ENCODE measurements at regions not wholly inside any gene's neighbourhood (a gene's known extent, or its start where the extent isn't known, plus 50 kb on each side); places are given as distances from the start of the nearest gene placed in this dataset.

DNA sequence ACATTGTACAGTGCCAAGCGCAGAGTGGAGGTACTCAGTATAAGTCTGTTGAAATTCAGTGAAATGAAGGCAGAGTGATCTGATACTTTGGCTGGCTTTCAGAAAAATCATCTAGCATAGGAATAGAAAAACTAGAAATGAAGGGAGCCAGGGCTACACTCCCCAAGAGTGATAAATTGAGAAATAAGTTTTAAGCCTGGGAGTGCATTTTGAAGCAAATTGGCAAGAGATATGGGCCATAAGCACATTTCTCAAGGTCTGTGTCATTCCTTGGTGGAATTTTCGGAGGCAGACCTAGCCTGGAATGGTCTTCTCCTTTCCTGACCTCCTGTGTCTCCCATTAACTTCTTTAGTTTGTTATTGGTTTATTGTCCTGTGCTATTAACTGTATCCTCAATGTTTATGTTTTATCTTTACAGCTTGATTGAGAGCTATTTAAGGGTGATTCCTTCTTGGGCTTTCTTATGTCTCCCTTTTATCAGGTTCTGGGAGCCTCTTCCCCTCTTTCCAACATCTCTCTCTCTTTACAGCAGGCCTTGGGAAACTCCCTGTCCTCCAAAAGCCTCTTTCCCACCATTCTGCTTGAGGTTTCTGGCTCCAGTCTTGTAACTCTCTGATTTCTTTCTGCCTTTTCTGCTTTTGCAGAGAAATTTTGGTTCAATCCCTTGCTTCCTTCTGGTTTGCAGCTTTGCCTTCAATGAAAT lies 649.5 kb downstream of the SLC4A3 start:
- no peaks in the 10 kb centered on the region for H3K9me3 Mint-ChIP-seq
- intact Hi-C loops (cut with micrococcal nuclease): no loop called here
- H3K4me1 Mint-ChIP-seq (ENCODE audit: low read depth): no peaks in the 10 kb centered on the region
- no peak overlapping the region for H3K4me3 Mint-ChIP-seq
- no peak overlapping the region for H3K27ac Mint-ChIP-seq
- no peaks in the 10 kb centered on the region for H3K36me3 Mint-ChIP-seq (ENCODE audit: low read depth)
- H3K27me3 Mint-ChIP-seq: no peaks in the 10 kb centered on the region

DNA sequence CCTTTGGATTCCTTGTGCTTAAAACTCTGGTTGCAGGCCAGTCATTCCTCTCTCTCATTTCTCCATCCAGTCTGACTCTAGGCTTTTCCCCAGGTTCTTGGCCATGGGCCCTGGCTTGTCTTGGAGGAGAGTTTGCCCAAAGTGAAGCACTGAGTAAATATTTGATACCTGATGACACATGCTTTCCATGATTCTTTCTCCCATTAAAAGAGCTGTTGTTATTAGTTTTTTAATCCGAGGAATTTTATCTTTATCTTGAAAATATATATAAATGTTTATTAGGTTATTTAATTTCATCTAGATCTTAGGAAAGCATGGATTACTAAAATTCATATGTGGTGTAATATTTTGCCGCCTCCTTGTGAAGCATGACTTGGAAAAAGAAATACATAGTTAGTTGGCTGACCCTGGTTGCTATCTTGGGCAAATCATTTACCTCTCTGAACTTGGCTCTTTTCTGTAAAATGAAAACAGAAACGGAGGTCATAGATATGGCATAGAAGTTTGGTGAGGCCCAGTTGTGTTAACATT lies 650.1 kb downstream of the SLC4A3 start:
- Mint-ChIP-seq H3K9me3 (no peaks in the 10 kb centered on the region), H3K27me3 (no peaks in the 10 kb centered on the region), H3K27ac (no peak overlapping the region), H3K4me3 (no peak overlapping the region), H3K36me3 (ENCODE audit: low read depth) (no peaks in the 10 kb centered on the region), H3K4me1 (ENCODE audit: low read depth) (no peaks in the 10 kb centered on the region)
- intact Hi-C loops (cut with micrococcal nuclease): no loop called here

DNA sequence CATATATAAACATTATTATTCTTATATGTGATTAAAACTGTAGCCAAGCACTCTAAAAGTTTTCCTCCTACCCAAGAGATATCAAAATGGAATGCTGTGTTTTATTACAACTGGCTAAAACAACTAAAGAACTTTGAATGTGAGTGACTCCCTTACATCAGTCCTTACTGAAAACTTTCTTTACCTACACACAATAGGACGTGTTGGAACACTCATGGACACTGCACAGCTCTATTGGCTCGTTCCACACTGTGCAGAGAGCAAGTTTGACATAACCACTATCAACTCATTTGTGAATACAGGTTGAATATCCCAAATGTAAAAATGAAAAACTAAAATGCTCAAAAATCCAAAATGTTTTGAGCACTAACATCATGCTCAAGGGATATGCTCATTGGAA lies 650.6 kb downstream of the SLC4A3 start:
- Mint-ChIP-seq H3K4me1 (ENCODE audit: low read depth) (no peaks in the 10 kb centered on the region), H3K4me3 (no peak overlapping the region), H3K27me3 (no peaks in the 10 kb centered on the region), H3K36me3 (ENCODE audit: low read depth) (no peaks in the 10 kb centered on the region), H3K9me3 (no peaks in the 10 kb centered on the region), H3K27ac (no peak overlapping the region)
- intact Hi-C loops (cut with micrococcal nuclease): no loop called here

DNA sequence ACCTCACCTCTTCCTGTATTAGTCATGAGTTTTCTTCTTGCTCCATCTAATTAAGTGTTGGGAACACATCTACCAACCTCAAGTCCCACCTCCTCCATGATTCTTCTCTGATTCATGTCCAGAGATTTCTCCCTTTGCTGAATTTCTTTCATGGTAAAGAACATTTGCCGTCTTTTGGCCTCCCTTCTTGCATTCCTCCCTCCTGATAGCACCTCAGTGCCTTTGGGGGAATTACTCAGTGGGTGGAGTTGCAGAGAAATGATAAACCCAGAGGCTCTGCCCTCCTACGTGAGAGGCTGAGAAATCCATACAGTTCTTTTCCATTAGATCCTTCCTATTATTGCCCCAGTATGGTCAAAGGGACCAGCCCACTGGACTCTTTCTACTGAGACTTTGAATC lies 651.9 kb downstream of the SLC4A3 start:
- no peaks in the 10 kb centered on the region for H3K36me3 Mint-ChIP-seq (ENCODE audit: low read depth)
- H3K4me1 Mint-ChIP-seq (ENCODE audit: low read depth): no peaks in the 10 kb centered on the region
- H3K27ac Mint-ChIP-seq: no peak overlapping the region
- no peaks in the 10 kb centered on the region for H3K27me3 Mint-ChIP-seq
- intact Hi-C loops (cut with micrococcal nuclease): no loop called here
- no peaks in the 10 kb centered on the region for H3K9me3 Mint-ChIP-seq
- no peak overlapping the region for H3K4me3 Mint-ChIP-seq

DNA sequence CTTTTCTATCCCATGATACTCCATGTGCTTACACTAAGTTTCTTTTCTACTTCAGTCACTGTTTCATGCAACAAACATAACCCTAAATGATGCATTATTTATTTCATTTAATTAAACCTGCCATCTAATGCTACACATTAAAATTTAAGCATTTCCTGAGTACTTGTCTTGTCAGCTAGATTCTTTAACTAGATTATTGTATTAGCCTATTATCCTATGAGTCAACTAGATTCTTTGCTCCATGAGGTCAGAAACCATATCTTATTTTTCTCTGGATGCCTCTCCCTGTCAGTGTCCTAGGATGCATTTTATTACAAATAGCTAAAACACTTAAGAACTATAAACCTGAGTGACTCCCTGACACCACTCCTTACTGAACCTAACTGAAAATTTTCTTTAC lies 652.4 kb downstream of the SLC4A3 start:
- Mint-ChIP-seq H3K9me3 (no peaks in the 10 kb centered on the region), H3K4me1 (ENCODE audit: low read depth) (no peaks in the 10 kb centered on the region), H3K27ac (no peak overlapping the region), H3K27me3 (no peaks in the 10 kb centered on the region), H3K36me3 (ENCODE audit: low read depth) (no peaks in the 10 kb centered on the region), H3K4me3 (no peak overlapping the region)
- intact Hi-C loops (cut with micrococcal nuclease): no loop called here

DNA sequence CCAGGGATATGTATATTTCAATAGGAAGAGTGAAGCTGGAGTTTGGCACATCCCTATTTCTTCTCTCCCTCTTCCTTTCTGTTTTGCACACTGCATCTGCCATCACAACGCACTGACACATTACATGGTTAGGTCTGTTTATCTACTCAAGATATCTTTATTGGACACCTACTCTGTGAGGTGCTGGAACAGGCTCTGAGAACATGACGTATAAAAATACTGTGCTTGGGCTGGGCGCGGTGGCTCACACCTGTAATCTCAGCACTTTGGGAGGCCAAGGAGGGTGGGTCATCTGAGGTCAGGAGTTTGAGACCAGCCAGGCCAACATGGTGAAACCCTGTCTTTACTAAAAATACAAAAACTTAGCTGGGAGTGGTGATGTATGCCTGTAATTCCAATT lies 653.3 kb downstream of the SLC4A3 start:
- H3K27me3 Mint-ChIP-seq: no peaks in the 10 kb centered on the region
- no peaks in the 10 kb centered on the region for H3K9me3 Mint-ChIP-seq
- H3K27ac Mint-ChIP-seq: no peak overlapping the region
- intact Hi-C loops (cut with micrococcal nuclease): no loop called here
- no peaks in the 10 kb centered on the region for H3K36me3 Mint-ChIP-seq (ENCODE audit: low read depth)
- H3K4me3 Mint-ChIP-seq: no peak overlapping the region
- H3K4me1 Mint-ChIP-seq (ENCODE audit: low read depth): no peaks in the 10 kb centered on the region

DNA sequence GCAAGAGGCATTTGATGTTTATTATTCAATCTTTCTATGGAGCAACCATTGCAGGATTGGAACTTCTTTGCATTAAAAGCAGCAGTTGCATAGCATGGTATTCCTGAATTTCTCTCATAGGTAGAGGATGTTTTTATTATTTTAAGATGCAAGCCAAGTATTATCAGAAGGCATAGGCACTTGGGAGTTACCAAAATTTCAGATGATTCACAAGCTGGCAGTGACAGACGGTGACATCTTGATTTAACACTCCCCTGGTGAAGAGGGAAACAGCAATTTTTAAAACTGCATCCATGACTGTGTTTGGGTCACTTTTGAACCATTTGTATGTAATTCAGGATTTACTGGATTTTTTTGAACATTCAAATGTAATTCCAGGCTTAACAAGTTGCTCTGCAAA lies 654.3 kb downstream of the SLC4A3 start:
- Mint-ChIP-seq H3K9me3 (no peaks in the 10 kb centered on the region), H3K4me3 (no peak overlapping the region), H3K36me3 (ENCODE audit: low read depth) (no peaks in the 10 kb centered on the region), H3K4me1 (ENCODE audit: low read depth) (no peaks in the 10 kb centered on the region), H3K27ac (no peak overlapping the region), H3K27me3 (no peaks in the 10 kb centered on the region)
- intact Hi-C loops (cut with micrococcal nuclease): no loop called here

DNA sequence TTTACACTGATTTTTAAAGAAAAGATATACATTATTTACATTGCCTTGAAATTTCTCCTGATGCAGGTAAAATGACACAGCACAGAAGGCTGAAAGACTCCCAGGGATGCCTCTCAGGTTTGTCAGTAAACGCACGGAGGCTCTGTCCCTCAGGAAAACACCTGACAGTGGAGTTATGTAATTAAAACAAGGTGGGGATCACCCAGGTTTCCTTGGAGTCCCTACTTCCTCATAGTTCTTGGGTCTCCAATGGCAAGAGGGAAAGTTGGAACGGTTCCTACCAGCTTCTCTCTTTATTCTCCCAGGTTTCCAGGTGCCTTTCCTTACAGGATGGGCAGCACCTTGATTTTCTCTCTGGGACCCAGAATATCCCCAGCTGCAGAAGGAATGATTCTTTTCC lies 654.8 kb downstream of the SLC4A3 start:
- Mint-ChIP-seq H3K27ac (no peak overlapping the region), H3K36me3 (ENCODE audit: low read depth) (no peaks in the 10 kb centered on the region), H3K4me1 (ENCODE audit: low read depth) (no peaks in the 10 kb centered on the region), H3K27me3 (no peaks in the 10 kb centered on the region), H3K9me3 (no peaks in the 10 kb centered on the region), H3K4me3 (no peak overlapping the region)
- intact Hi-C loops (cut with micrococcal nuclease): no loop called here

DNA sequence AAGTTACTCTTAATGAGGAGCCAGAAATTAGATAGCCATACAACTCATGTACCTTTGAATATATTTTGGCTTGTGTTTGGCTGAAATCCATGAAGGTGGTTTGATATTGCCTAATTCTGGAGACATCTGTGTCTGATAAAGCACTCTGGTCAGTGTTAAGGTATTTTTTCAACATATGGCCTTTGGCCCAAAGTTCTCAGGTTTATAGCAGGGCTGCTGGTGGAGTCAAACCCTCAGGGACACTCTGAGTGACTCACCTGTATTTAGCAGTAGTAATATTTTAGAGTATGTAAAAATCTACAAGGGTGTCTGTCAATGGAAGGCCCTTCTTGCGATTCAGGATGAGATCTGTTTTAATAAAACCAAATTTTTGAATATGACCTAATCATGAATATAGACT lies 666.5 kb downstream of the SLC4A3 start:
- no peak overlapping the region for H3K4me3 Mint-ChIP-seq
- H3K9me3 Mint-ChIP-seq: peaks cover 8% of the 10 kb centered on the region
- intact Hi-C loops (cut with micrococcal nuclease): no loop called here
- H3K27ac Mint-ChIP-seq: no peak overlapping the region
- H3K27me3 Mint-ChIP-seq: no peaks in the 10 kb centered on the region
- no peaks in the 10 kb centered on the region for H3K36me3 Mint-ChIP-seq (ENCODE audit: low read depth)
- H3K4me1 Mint-ChIP-seq (ENCODE audit: low read depth): no peaks in the 10 kb centered on the region

DNA sequence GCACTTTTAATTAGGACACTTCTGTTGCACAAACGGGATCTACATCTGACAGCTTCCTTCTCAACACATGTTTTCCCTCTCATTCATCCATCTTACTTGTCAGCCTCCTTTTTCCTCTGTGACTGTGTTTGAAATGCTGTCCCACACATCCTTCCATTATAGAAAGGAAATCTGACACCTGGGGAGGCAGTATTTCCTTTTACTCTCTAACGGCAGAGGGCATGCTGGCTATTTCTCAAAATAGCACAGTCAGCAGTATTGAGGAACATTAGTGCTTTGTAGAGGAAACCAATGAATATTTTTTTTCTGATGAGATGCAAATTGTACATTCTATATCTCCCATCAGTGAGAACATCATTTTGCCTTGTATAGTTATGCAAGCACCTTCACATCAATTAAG lies 668.7 kb downstream of the SLC4A3 start:
- intact Hi-C loops (cut with micrococcal nuclease): no loop called here
- H3K4me1 Mint-ChIP-seq (ENCODE audit: low read depth): no peaks in the 10 kb centered on the region

DNA sequence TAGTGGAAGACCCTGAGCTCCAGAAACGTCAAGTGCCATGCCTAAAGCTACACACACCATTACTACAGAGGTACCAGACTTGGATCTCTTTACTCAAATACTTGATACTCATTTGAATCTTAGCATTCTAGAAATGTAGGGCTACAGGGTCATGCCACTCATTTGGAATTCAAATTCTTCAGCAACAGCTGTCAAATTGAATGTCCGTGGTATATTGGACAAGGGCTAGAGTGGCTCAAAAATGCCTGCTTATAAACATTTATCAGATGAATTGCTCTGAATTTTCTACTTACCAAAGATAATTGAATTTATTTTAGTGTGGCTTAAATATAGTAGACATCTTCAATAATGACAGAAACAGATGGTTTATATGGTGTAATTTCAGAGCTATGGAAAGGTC lies 669.7 kb downstream of the SLC4A3 start:
- H3K4me3 Mint-ChIP-seq: no peak overlapping the region
- H3K27me3 Mint-ChIP-seq: no peaks in the 10 kb centered on the region
- H3K27ac Mint-ChIP-seq: no peak overlapping the region
- intact Hi-C loops (cut with micrococcal nuclease): no loop called here
- H3K36me3 Mint-ChIP-seq (ENCODE audit: low read depth): no peaks in the 10 kb centered on the region
- H3K4me1 Mint-ChIP-seq (ENCODE audit: low read depth): no peaks in the 10 kb centered on the region
- H3K9me3 Mint-ChIP-seq: peaks cover 8% of the 10 kb centered on the region

More for the DNA sequence above, 668.7 kb downstream of the SLC4A3 start:
- H3K9me3 Mint-ChIP-seq: peaks cover 8% of the 10 kb centered on the region
- no peaks in the 10 kb centered on the region for H3K27me3 Mint-ChIP-seq
- H3K36me3 Mint-ChIP-seq (ENCODE audit: low read depth): no peaks in the 10 kb centered on the region
- no peak overlapping the region for H3K4me3 Mint-ChIP-seq
- H3K27ac Mint-ChIP-seq: no peak overlapping the region

DNA sequence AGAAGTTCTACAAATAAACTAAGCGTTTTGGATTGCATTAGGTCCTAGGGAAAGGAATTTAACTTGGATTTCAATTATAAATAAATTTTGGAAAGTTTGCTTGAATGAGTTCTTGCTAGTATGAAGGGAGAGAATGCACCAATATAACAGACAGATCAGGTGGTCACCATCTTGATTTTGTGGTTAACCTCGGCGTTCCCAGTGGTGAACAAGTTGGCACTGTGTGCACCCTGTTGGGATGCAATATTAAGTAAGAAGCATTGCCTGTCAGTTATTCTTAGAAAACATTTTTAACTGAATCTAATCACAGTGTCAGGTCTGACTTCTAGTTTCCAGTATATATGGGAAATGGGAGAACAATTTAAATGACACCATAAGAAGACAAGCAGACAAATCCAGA lies 673.4 kb downstream of the SLC4A3 start:
- H3K9me3 Mint-ChIP-seq: peaks cover 6% of the 10 kb centered on the region
- no peak overlapping the region for H3K27ac Mint-ChIP-seq
- H3K4me1 Mint-ChIP-seq (ENCODE audit: low read depth): no peaks in the 10 kb centered on the region
- intact Hi-C loops (cut with micrococcal nuclease): no loop called here
- no peak overlapping the region for H3K4me3 Mint-ChIP-seq
- H3K27me3 Mint-ChIP-seq: no peaks in the 10 kb centered on the region
- no peaks in the 10 kb centered on the region for H3K36me3 Mint-ChIP-seq (ENCODE audit: low read depth)

DNA sequence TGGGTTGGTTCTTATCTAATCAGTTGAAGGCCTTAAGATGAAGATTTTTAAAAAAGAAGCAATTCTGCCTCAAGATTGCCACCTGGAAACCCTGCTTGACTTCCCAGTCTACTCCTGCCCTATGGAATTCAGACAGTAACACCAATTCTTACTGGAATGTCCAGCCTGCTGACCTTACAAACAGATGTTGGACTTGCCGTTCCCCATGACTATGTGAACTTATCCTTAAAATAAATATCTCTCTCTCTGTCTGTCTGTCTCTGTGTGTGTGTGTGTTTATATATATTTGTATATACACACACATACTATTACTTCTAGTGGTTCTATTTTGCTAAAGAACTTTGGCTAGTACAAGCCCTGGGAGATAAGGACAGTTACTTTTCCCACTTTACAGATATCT lies 675.3 kb downstream of the SLC4A3 start:
- no peaks in the 10 kb centered on the region for H3K36me3 Mint-ChIP-seq (ENCODE audit: low read depth)
- intact Hi-C loops (cut with micrococcal nuclease): no loop called here
- no peak overlapping the region for H3K4me3 Mint-ChIP-seq
- H3K27ac Mint-ChIP-seq: no peak overlapping the region
- no peaks in the 10 kb centered on the region for H3K4me1 Mint-ChIP-seq (ENCODE audit: low read depth)
- no peaks in the 10 kb centered on the region for H3K27me3 Mint-ChIP-seq
- H3K9me3 Mint-ChIP-seq: no peaks in the 10 kb centered on the region

DNA sequence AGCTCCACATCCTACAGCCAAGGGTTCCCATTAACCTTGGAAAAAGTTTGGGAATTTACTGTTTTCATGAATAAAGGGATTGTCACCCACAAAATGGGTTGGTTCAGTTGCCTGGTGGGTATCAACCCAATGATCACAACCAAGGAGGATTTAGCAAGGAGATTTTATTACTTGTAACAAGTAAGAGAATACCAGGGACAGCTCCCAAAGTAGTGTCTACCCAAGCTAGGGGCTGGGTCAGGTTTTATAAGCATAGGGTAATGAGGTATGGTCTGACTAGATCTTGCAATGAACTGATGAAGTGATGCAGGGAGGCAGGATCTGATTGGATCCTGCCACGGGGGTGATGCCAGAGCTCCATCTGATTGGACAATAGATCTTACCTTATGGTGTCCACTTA lies 681.8 kb downstream of the SLC4A3 start:
- Mint-ChIP-seq H3K4me1 (ENCODE audit: low read depth) (no peaks in the 10 kb centered on the region), H3K4me3 (no peak overlapping the region), H3K36me3 (ENCODE audit: low read depth) (no peaks in the 10 kb centered on the region), H3K9me3 (peaks cover 7% of the 10 kb centered on the region), H3K27me3 (no peaks in the 10 kb centered on the region), H3K27ac (no peak overlapping the region)
- intact Hi-C loops (cut with micrococcal nuclease): no loop called here

DNA sequence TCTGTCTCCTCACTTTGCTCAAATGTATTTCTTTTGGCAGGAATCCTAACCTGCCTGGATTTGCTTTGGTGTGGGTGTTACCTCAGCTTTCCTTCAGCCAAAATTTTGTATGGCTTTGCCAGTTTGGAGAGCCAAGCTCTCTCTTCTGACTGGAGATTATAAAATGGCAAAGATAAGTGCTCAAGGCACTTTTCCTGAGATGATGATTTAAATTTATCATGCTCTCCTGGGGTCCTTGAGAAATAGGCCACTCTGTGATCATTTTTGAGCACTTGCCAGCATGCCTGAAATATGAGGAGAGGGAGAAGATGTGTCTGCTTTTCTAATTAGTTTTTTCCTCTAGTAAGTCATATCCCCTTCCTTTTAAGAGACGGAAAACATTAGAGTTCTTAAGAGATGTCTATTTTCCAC lies 683.0 kb downstream of the SLC4A3 start:
- H3K27ac Mint-ChIP-seq: no peak overlapping the region
- H3K4me3 Mint-ChIP-seq: no peak overlapping the region
- no peaks in the 10 kb centered on the region for H3K27me3 Mint-ChIP-seq
- H3K36me3 Mint-ChIP-seq (ENCODE audit: low read depth): no peaks in the 10 kb centered on the region
- intact Hi-C loops (cut with micrococcal nuclease): no loop called here
- no peaks in the 10 kb centered on the region for H3K4me1 Mint-ChIP-seq (ENCODE audit: low read depth)
- H3K9me3 Mint-ChIP-seq: peaks cover 13% of the 10 kb centered on the region
